ENCODE measurements at regions not wholly inside any gene's neighbourhood (a gene's known extent, or its start where the extent isn't known, plus 50 kb on each side); places are given as distances from the start of the nearest gene placed in this dataset.

- DNase-seq: no peak
- H3K79me1 ChIP-seq (ENCODE audit: insufficient read depth, low read depth, low read length, poor library complexity, severe bottlenecking): no peaks in the 10 kb centered on the region
- no peak overlapping the region for H2BK12ac ChIP-seq (ENCODE audit: insufficient read length, low read depth, low read length)
- no peaks in the 10 kb centered on the region for H3K79me2 ChIP-seq (ENCODE audit: insufficient read depth, low read length)
- peaks cover 0 to 4% of the 10 kb centered on the region in 2 experiments; a peak in 1 of 5 replicates for H3K9me3 Mint-ChIP-seq
- no peak overlapping the region for H2BK15ac ChIP-seq (ENCODE audit: low read depth, low read length)
- TF ChIP-seq, protein P1, sequence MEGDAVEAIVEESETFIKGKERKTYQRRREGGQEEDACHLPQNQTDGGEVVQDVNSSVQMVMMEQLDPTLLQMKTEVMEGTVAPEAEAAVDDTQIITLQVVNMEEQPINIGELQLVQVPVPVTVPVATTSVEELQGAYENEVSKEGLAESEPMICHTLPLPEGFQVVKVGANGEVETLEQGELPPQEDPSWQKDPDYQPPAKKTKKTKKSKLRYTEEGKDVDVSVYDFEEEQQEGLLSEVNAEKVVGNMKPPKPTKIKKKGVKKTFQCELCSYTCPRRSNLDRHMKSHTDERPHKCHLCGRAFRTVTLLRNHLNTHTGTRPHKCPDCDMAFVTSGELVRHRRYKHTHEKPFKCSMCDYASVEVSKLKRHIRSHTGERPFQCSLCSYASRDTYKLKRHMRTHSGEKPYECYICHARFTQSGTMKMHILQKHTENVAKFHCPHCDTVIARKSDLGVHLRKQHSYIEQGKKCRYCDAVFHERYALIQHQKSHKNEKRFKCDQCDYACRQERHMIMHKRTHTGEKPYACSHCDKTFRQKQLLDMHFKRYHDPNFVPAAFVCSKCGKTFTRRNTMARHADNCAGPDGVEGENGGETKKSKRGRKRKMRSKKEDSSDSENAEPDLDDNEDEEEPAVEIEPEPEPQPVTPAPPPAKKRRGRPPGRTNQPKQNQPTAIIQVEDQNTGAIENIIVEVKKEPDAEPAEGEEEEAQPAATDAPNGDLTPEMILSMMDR (conservative IDR thresholded peaks at IDR 0.05): no peak
- no peak overlapping the region for H2BK5ac ChIP-seq (ENCODE audit: insufficient read length, low read length)
- H3K9ac ChIP-seq (ENCODE audit: extremely low read depth, insufficient read length, low read length): no peak overlapping the region
- H2BK20ac ChIP-seq (ENCODE audit: low read depth, low read length, poor library complexity, severe bottlenecking): no peak overlapping the region
- no peaks in the 10 kb centered on the region for H3K9me3 ChIP-seq (ENCODE audit: control insufficient read depth, low read depth, low read length)
- peaks cover under 1% of the 10 kb centered on the region for H3K27me3 Mint-ChIP-seq (ENCODE audit: low read depth)
- peak overlapping the region in 1 of 3 experiments; percentile 53; a peak in 1 of 7 replicates for H3K27ac Mint-ChIP-seq
- H3K4ac ChIP-seq (ENCODE audit: low read depth, low read length): no peak overlapping the region
- no CpG with 5 or more reads among the region's 13 CpGs for WGBS (ENCODE audit: extremely low coverage, insufficient read length, low lambda C conversion rate)
- no peak overlapping the region for H3K18ac ChIP-seq (ENCODE audit: insufficient read length, low read depth, low read length)
- no peak overlapping the region for H2BK120ac ChIP-seq (ENCODE audit: low read depth, low read length, poor library complexity, severe bottlenecking)
- no peak overlapping the region for H4K8ac ChIP-seq (replicated peaks; ENCODE audit: insufficient read length, low read depth, low read length)
- H3K14ac ChIP-seq (ENCODE audit: insufficient read depth, low read length): no peak overlapping the region; the same call in 1 of the 2 replicates
- no peak overlapping the region for H3K27ac ChIP-seq (ENCODE audit: insufficient read length, low read depth, low read length)
- no peaks in the 10 kb centered on the region for H3K27me3 ChIP-seq (ENCODE audit: insufficient read depth, low read length)
- H3K4me3 Mint-ChIP-seq: no peak overlapping the region
- no peaks in the 10 kb centered on the region for H3K36me3 Mint-ChIP-seq (ENCODE audit: insufficient read depth in 1 of 3, low read depth in 3 of 3)
- no peaks in the 10 kb centered on the region for H3K4me1 ChIP-seq (ENCODE audit: insufficient read depth, low read length)
- no peak overlapping the region for H4K5ac ChIP-seq (ENCODE audit: insufficient read length, low read depth, low read length)
- no peaks in the 10 kb centered on the region for H4K20me1 ChIP-seq (ENCODE audit: control insufficient read depth, insufficient read depth, insufficient read length)
- H3K23ac ChIP-seq (ENCODE audit: insufficient read length, low read depth, low read length): no peak overlapping the region
- H3K56ac ChIP-seq (ENCODE audit: insufficient read length, low read depth, low read length): no peak overlapping the region
- H3K4me1 Mint-ChIP-seq: peaks cover 8 to 21% of the 10 kb centered on the region in 2 experiments
- H3T11ph ChIP-seq (ENCODE audit: low read length): no peak overlapping the region
- no peak overlapping the region for H3K4me2 ChIP-seq (ENCODE audit: insufficient read depth, insufficient read length, low read length)
- H3K23me2 ChIP-seq (ENCODE audit: insufficient read length, low read depth, low read length, poor library complexity, severe bottlenecking): no peaks in the 10 kb centered on the region
- H2AK5ac ChIP-seq (ENCODE audit: insufficient read length, low read length): no peak overlapping the region
- no peak overlapping the region for H4K91ac ChIP-seq (ENCODE audit: insufficient read length, low read depth, low read length)
- no peak overlapping the region for H2AFZ ChIP-seq (ENCODE audit: low read length)
These were observed 82.0 kb upstream of the RUNX3 start for GRCh38 chr1:25011943-25012638.

All from H9 (cell line).